Hepatocyte (in vitro differentiated cells): ENCODE measurements at regions not wholly inside any gene's neighbourhood (a gene's known extent, or its start where the extent isn't known, plus 50 kb on each side); places are given as distances from the start of the nearest gene placed in this dataset.

Experiments used
- DNase-seq: peaks from one replicate; pipeline ENCODE4 v3.0.0-alpha.2; 2016; ENCODE audit warnings: low spot score
- H2AFZ ChIP-seq: fragments of 200-600 bp; sonication (generic); 2 replicates; pipeline ENCODE4 v1.6.0; 2016; ENCODE audit warnings: antibody characterized with exemption, mild to moderate bottlenecking
- H3K27ac ChIP-seq: fragments of 200-600 bp; sonication (generic); 2 replicates; pipeline ENCODE4 v1.5.1; 2016; ENCODE audit warnings: mild to moderate bottlenecking
- H3K27me3 ChIP-seq: fragments of 200-600 bp; sonication (generic); 2 replicates; pipeline ENCODE4 v1.6.1; 2016
- H3K36me3 ChIP-seq: fragments of 200-600 bp; sonication (generic); replicated peaks from 2 replicates; pipeline ENCODE4 v1.5.1; 2016; ENCODE audit warnings: low read depth; ENCODE audit not compliant: insufficient read depth
- H3K4me1 ChIP-seq: fragments of 200-600 bp; sonication (generic); 2 replicates; pipeline ENCODE4 v1.5.1; 2016; ENCODE audit warnings: mild to moderate bottlenecking, moderate library complexity; ENCODE audit not compliant: insufficient read depth
- H3K4me2 ChIP-seq: fragments of 200-600 bp; sonication (generic); 2 replicates; pipeline ENCODE4 v1.6.0; 2016
- H3K4me3 ChIP-seq: fragments of 200-600 bp; sonication (generic); 2 replicates; pipeline ENCODE4 v1.5.1; 2016; ENCODE audit warnings: mild to moderate bottlenecking
- H3K79me2 ChIP-seq: fragments of 200-600 bp; sonication (generic); 2 replicates; pipeline ENCODE4 v1.6.0; 2017; ENCODE audit warnings: mild to moderate bottlenecking
- H3K9me2 ChIP-seq: fragments of 200-600 bp; sonication (generic); replicated peaks from 2 replicates; pipeline ENCODE4 v1.6.0; 2017; ENCODE audit warnings: mild to moderate bottlenecking; ENCODE audit not compliant: insufficient read depth
- H3K9me3 ChIP-seq: fragments of 200-600 bp; sonication (generic); 2 replicates; pipeline ENCODE4 v1.5.1; 2016; ENCODE audit warnings: low read depth, mild to moderate bottlenecking
- H4K20me1 ChIP-seq: fragments of 200-600 bp; sonication (generic); 2 replicates; pipeline ENCODE4 v1.6.0; 2016; ENCODE audit warnings: mild to moderate bottlenecking; ENCODE audit not compliant: insufficient read depth, poor library complexity, severe bottlenecking
- CTCF ChIP-seq: fragments of 200-600 bp; sonication (generic); IDR thresholded peaks from 2 replicates; pipeline ENCODE4 v1.5.1; 2016; ENCODE audit warnings: antibody characterized with exemption, mild to moderate bottlenecking; ENCODE audit not compliant: poor library complexity
- EZH2 ChIP-seq: fragments of 200-600 bp; sonication (generic); IDR thresholded peaks from 2 replicates; pipeline ENCODE4 v1.6.1; 2016; ENCODE audit warnings: antibody characterized with exemption, mild to moderate bottlenecking, borderline replicate concordance
- EZH2phosphoT487 ChIP-seq: fragments of 200-600 bp; sonication (generic); IDR thresholded peaks from one replicate; pipeline ENCODE4 v1.6.1; 2018; ENCODE audit warnings: antibody characterized with exemption, mild to moderate bottlenecking, low read depth, moderate library complexity; ENCODE audit not compliant: unreplicated experiment, severe bottlenecking
- WGBS: methylation state at CpG from one replicate; pipeline ENCODE4 v1.1.6; 2016; ENCODE audit warnings: low lambda C conversion rate; ENCODE audit errors: missing lambda C conversion rate; 5-methylcytosine and 5-hydroxymethylcytosine counted together

- 89% methylated on average over 6 of the region's 6 CpGs for WGBS
- no peak for DNase-seq
- H3K27ac ChIP-seq = no peak overlapping the region
Observed at GRCh38 chr3:81951106-81951505, 189.7 kb upstream of the GBE1 start.

GRCh38 chr3:81947359-81947758, 185.9 kb upstream of the GBE1 start:
- 86% methylated on average over 1 of the region's 1 CpG for WGBS
- DNase-seq = no peak
- no peak for TF ChIP-seq EZH2
- TF ChIP-seq EZH2phosphoT487 = no peak
- no peak for TF ChIP-seq CTCF
- Histone ChIP-seq H3K9me2 (no peaks in the 10 kb centered on the region), H3K36me3 (no peaks in the 10 kb centered on the region), H2AFZ (no peak overlapping the region), H4K20me1 (no peaks in the 10 kb centered on the region), H3K27ac (no peak overlapping the region), H3K4me2 (no peak overlapping the region), H3K9me3 (no peaks in the 10 kb centered on the region), H3K27me3 (no peaks in the 10 kb centered on the region), H3K79me2 (no peaks in the 10 kb centered on the region), H3K4me3 (no peak overlapping the region), H3K4me1 (no peaks in the 10 kb centered on the region)

More at GRCh38 chr3:81951106-81951505, 189.7 kb upstream of the GBE1 start:
- Histone ChIP-seq H3K36me3 (no peaks in the 10 kb centered on the region), H3K9me2 (no peaks in the 10 kb centered on the region), H3K4me2 (no peak overlapping the region), H4K20me1 (no peaks in the 10 kb centered on the region), H3K79me2 (no peaks in the 10 kb centered on the region), H3K4me3 (no peak overlapping the region), H2AFZ (no peak overlapping the region), H3K27me3 (no peaks in the 10 kb centered on the region), H3K4me1 (no peaks in the 10 kb centered on the region), H3K9me3 (no peaks in the 10 kb centered on the region)
- no peak for TF ChIP-seq EZH2phosphoT487
- no peak for TF ChIP-seq EZH2
- TF ChIP-seq CTCF = no peak

GRCh38 chr3:81938681-81939080, 177.2 kb upstream of the GBE1 start:
- Histone ChIP-seq H3K4me3 (no peak overlapping the region), H3K4me2 (no peak overlapping the region), H3K79me2 (no peaks in the 10 kb centered on the region), H3K36me3 (no peaks in the 10 kb centered on the region), H3K27me3 (no peaks in the 10 kb centered on the region), H3K27ac (no peak overlapping the region), H3K4me1 (no peaks in the 10 kb centered on the region), H3K9me2 (no peaks in the 10 kb centered on the region), H3K9me3 (no peaks in the 10 kb centered on the region), H2AFZ (no peak overlapping the region), H4K20me1 (no peaks in the 10 kb centered on the region)
- no peak for DNase-seq
- no peak for TF ChIP-seq EZH2
- TF ChIP-seq EZH2phosphoT487 = no peak
- TF ChIP-seq CTCF = no peak

GRCh38 chr3:81936817-81937216, 175.4 kb upstream of the GBE1 start:
- H3K27me3 ChIP-seq = no peaks in the 10 kb centered on the region
- H3K27ac ChIP-seq = no peak overlapping the region
- 60% methylated on average over 1 of the region's 1 CpG for WGBS
- H3K4me2 ChIP-seq = no peak overlapping the region
- H3K9me3 ChIP-seq = no peaks in the 10 kb centered on the region
- H3K9me2 ChIP-seq = no peaks in the 10 kb centered on the region
- no peak for TF ChIP-seq CTCF
- no peak for TF ChIP-seq EZH2phosphoT487
- TF ChIP-seq EZH2 = no peak
- no peaks in the 10 kb centered on the region for H3K4me1 ChIP-seq
- DNase-seq = no peak
- no peak overlapping the region for H3K4me3 ChIP-seq
- H4K20me1 ChIP-seq = no peaks in the 10 kb centered on the region
- H3K36me3 ChIP-seq = no peaks in the 10 kb centered on the region
- no peak overlapping the region for H2AFZ ChIP-seq
- no peaks in the 10 kb centered on the region for H3K79me2 ChIP-seq
